ENCODE measurements at regions not wholly inside any gene's neighbourhood (a gene's known extent, or its start where the extent isn't known, plus 50 kb on each side); places are given as distances from the start of the nearest gene placed in this dataset.
A peak's percentile ranks its signal among the peaks of the same experiment; 100 is the strongest.

GRCh38 chr4:25563071-25563564 is 92.5 kb upstream of the SLC34A2 start:
- no peak overlapping the region for H3K9ac ChIP-seq (ENCODE audit: low read depth in 1 of 2, low read length in 2 of 2)
- H3K27me3 ChIP-seq (ENCODE audit: control insufficient read depth in 1 of 2, insufficient read depth in 2 of 2, low read length in 2 of 2) = no peaks in the 10 kb centered on the region
- H3K27ac ChIP-seq (ENCODE audit: low read depth, low read length) = no peak overlapping the region
- no peaks in the 10 kb centered on the region for H3K36me3 ChIP-seq (ENCODE audit: control insufficient read depth in 1 of 2, insufficient read depth in 2 of 2, low read length in 2 of 2)
- H3K4me1 ChIP-seq (ENCODE audit: control insufficient read depth in 1 of 2, insufficient read depth in 2 of 2, low read length in 2 of 2) = peaks cover 14 to 25% of the 10 kb centered on the region in 2 donors
- no peak overlapping the region for H3K4me3 ChIP-seq (ENCODE audit: low read depth in 1 of 2, low read length in 2 of 2)
- no peaks in the 10 kb centered on the region for H3K9me3 ChIP-seq (ENCODE audit: control insufficient read depth in 1 of 2, low read length in 2 of 2)

GRCh38 chr4:25564836-25565235 is 90.8 kb upstream of the SLC34A2 start:
- Histone ChIP-seq H3K27me3 (ENCODE audit: control insufficient read depth in 1 of 2, insufficient read depth in 2 of 2, low read length in 2 of 2) (no peaks in the 10 kb centered on the region), H3K9ac (ENCODE audit: low read depth in 1 of 2, low read length in 2 of 2) (no peak overlapping the region), H3K4me1 (ENCODE audit: control insufficient read depth in 1 of 2, insufficient read depth in 2 of 2, low read length in 2 of 2) (peaks cover 15 to 20% of the 10 kb centered on the region in 2 donors), H3K4me3 (ENCODE audit: low read depth in 1 of 2, low read length in 2 of 2) (no peak overlapping the region), H3K36me3 (ENCODE audit: control insufficient read depth in 1 of 2, insufficient read depth in 2 of 2, low read length in 2 of 2) (no peaks in the 10 kb centered on the region), H3K9me3 (ENCODE audit: control insufficient read depth in 1 of 2, low read length in 2 of 2) (no peaks in the 10 kb centered on the region), H3K27ac (ENCODE audit: low read depth, low read length) (no peak overlapping the region)

GRCh38 chr4:25567253-25567652 is 88.4 kb upstream of the SLC34A2 start:
- Histone ChIP-seq H3K4me3 (ENCODE audit: low read depth in 1 of 2, low read length in 2 of 2) (no peak overlapping the region), H3K27ac (ENCODE audit: low read depth, low read length) (no peak overlapping the region), H3K27me3 (ENCODE audit: control insufficient read depth in 1 of 2, insufficient read depth in 2 of 2, low read length in 2 of 2) (no peaks in the 10 kb centered on the region), H3K9ac (ENCODE audit: low read depth in 1 of 2, low read length in 2 of 2) (no peak overlapping the region), H3K4me1 (ENCODE audit: control insufficient read depth in 1 of 2, insufficient read depth in 2 of 2, low read length in 2 of 2) (peaks cover 25 to 30% of the 10 kb centered on the region in 2 donors), H3K9me3 (ENCODE audit: control insufficient read depth in 1 of 2, low read length in 2 of 2) (no peaks in the 10 kb centered on the region), H3K36me3 (ENCODE audit: control insufficient read depth in 1 of 2, insufficient read depth in 2 of 2, low read length in 2 of 2) (no peaks in the 10 kb centered on the region)

GRCh38 chr4:25569716-25570115 is 85.9 kb upstream of the SLC34A2 start:
- Histone ChIP-seq H3K27me3 (ENCODE audit: control insufficient read depth in 1 of 2, insufficient read depth in 2 of 2, low read length in 2 of 2) (no peaks in the 10 kb centered on the region), H3K36me3 (ENCODE audit: control insufficient read depth in 1 of 2, insufficient read depth in 2 of 2, low read length in 2 of 2) (no peaks in the 10 kb centered on the region), H3K9ac (ENCODE audit: low read depth in 1 of 2, low read length in 2 of 2) (no peak overlapping the region), H3K4me3 (ENCODE audit: low read depth in 1 of 2, low read length in 2 of 2) (peak overlapping the region in 1 of 2 donors; percentile 40), H3K27ac (ENCODE audit: low read depth, low read length) (no peak overlapping the region), H3K9me3 (ENCODE audit: control insufficient read depth in 1 of 2, low read length in 2 of 2) (no peaks in the 10 kb centered on the region), H3K4me1 (ENCODE audit: control insufficient read depth in 1 of 2, insufficient read depth in 2 of 2, low read length in 2 of 2) (peaks cover 17 to 27% of the 10 kb centered on the region in 2 donors)

GRCh38 chr4:25575611-25576010 is 80.0 kb upstream of the SLC34A2 start:
- no peak overlapping the region for H3K27ac ChIP-seq (ENCODE audit: low read depth, low read length)
- H3K36me3 ChIP-seq (ENCODE audit: control insufficient read depth in 1 of 2, insufficient read depth in 2 of 2, low read length in 2 of 2) = no peaks in the 10 kb centered on the region
- peaks cover 10 to 11% of the 10 kb centered on the region in 2 donors for H3K4me1 ChIP-seq (ENCODE audit: control insufficient read depth in 1 of 2, insufficient read depth in 2 of 2, low read length in 2 of 2)
- H3K4me3 ChIP-seq (ENCODE audit: low read depth in 1 of 2, low read length in 2 of 2) = no peak overlapping the region
- no peaks in the 10 kb centered on the region for H3K27me3 ChIP-seq (ENCODE audit: control insufficient read depth in 1 of 2, insufficient read depth in 2 of 2, low read length in 2 of 2)
- no peaks in the 10 kb centered on the region for H3K9me3 ChIP-seq (ENCODE audit: control insufficient read depth in 1 of 2, low read length in 2 of 2)
- H3K9ac ChIP-seq (ENCODE audit: low read depth in 1 of 2, low read length in 2 of 2) = no peak overlapping the region

- H3K9ac ChIP-seq (ENCODE audit: low read depth in 1 of 2, low read length in 2 of 2) = no peak overlapping the region
- no peak overlapping the region for H3K27ac ChIP-seq (ENCODE audit: low read depth, low read length)
- H3K9me3 ChIP-seq (ENCODE audit: control insufficient read depth in 1 of 2, low read length in 2 of 2) = no peaks in the 10 kb centered on the region
- no peak overlapping the region for H3K4me3 ChIP-seq (ENCODE audit: low read depth in 1 of 2, low read length in 2 of 2)
- H3K36me3 ChIP-seq (ENCODE audit: control insufficient read depth in 1 of 2, insufficient read depth in 2 of 2, low read length in 2 of 2) = no peaks in the 10 kb centered on the region
- peaks cover 10 to 13% of the 10 kb centered on the region in 2 donors for H3K4me1 ChIP-seq (ENCODE audit: control insufficient read depth in 1 of 2, insufficient read depth in 2 of 2, low read length in 2 of 2)
- H3K27me3 ChIP-seq (ENCODE audit: control insufficient read depth in 1 of 2, insufficient read depth in 2 of 2, low read length in 2 of 2) = no peaks in the 10 kb centered on the region
These were observed 77.2 kb upstream of the SLC34A2 start for GRCh38 chr4:25578432-25578831.

GRCh38 chr4:25580633-25581467 is 74.8 kb upstream of the SLC34A2 start:
- H3K27ac ChIP-seq (ENCODE audit: low read depth, low read length) = no peak overlapping the region
- H3K4me3 ChIP-seq (ENCODE audit: low read depth in 1 of 2, low read length in 2 of 2) = peak overlapping the region; percentile 25 to 33
- H3K36me3 ChIP-seq (ENCODE audit: control insufficient read depth in 1 of 2, insufficient read depth in 2 of 2, low read length in 2 of 2) = no peaks in the 10 kb centered on the region
- peaks cover 10 to 13% of the 10 kb centered on the region in 2 donors for H3K4me1 ChIP-seq (ENCODE audit: control insufficient read depth in 1 of 2, insufficient read depth in 2 of 2, low read length in 2 of 2)
- H3K9ac ChIP-seq (ENCODE audit: low read depth in 1 of 2, low read length in 2 of 2) = peak overlapping the region; percentile 29 to 32
- H3K9me3 ChIP-seq (ENCODE audit: control insufficient read depth in 1 of 2, low read length in 2 of 2) = no peaks in the 10 kb centered on the region
- no peaks in the 10 kb centered on the region for H3K27me3 ChIP-seq (ENCODE audit: control insufficient read depth in 1 of 2, insufficient read depth in 2 of 2, low read length in 2 of 2)

- Histone ChIP-seq H3K27ac (ENCODE audit: low read depth, low read length) (no peak overlapping the region), H3K4me3 (ENCODE audit: low read depth in 1 of 2, low read length in 2 of 2) (no peak overlapping the region), H3K27me3 (ENCODE audit: control insufficient read depth in 1 of 2, insufficient read depth in 2 of 2, low read length in 2 of 2) (no peaks in the 10 kb centered on the region), H3K36me3 (ENCODE audit: control insufficient read depth in 1 of 2, insufficient read depth in 2 of 2, low read length in 2 of 2) (no peaks in the 10 kb centered on the region), H3K4me1 (ENCODE audit: control insufficient read depth in 1 of 2, insufficient read depth in 2 of 2, low read length in 2 of 2) (peaks cover 4 to 6% of the 10 kb centered on the region in 2 donors), H3K9me3 (ENCODE audit: control insufficient read depth in 1 of 2, low read length in 2 of 2) (no peaks in the 10 kb centered on the region), H3K9ac (ENCODE audit: low read depth in 1 of 2, low read length in 2 of 2) (no peak overlapping the region)
These were observed 69.6 kb upstream of the SLC34A2 start for GRCh38 chr4:25585901-25586523.

- Histone ChIP-seq H3K27me3 (ENCODE audit: control insufficient read depth in 1 of 2, insufficient read depth in 2 of 2, low read length in 2 of 2) (no peaks in the 10 kb centered on the region), H3K27ac (ENCODE audit: low read depth, low read length) (no peak overlapping the region), H3K4me3 (ENCODE audit: low read depth in 1 of 2, low read length in 2 of 2) (no peak overlapping the region), H3K9me3 (ENCODE audit: control insufficient read depth in 1 of 2, low read length in 2 of 2) (no peaks in the 10 kb centered on the region), H3K36me3 (ENCODE audit: control insufficient read depth in 1 of 2, insufficient read depth in 2 of 2, low read length in 2 of 2) (no peaks in the 10 kb centered on the region), H3K9ac (ENCODE audit: low read depth in 1 of 2, low read length in 2 of 2) (no peak overlapping the region), H3K4me1 (ENCODE audit: control insufficient read depth in 1 of 2, insufficient read depth in 2 of 2, low read length in 2 of 2) (no peaks in the 10 kb centered on the region)
These were observed 67.4 kb upstream of the SLC34A2 start for GRCh38 chr4:25588206-25588605.

GRCh38 chr4:25590171-25590570 is 65.5 kb upstream of the SLC34A2 start:
- Histone ChIP-seq H3K9me3 (ENCODE audit: control insufficient read depth in 1 of 2, low read length in 2 of 2) (no peaks in the 10 kb centered on the region), H3K4me3 (ENCODE audit: low read depth in 1 of 2, low read length in 2 of 2) (no peak overlapping the region), H3K4me1 (ENCODE audit: control insufficient read depth in 1 of 2, insufficient read depth in 2 of 2, low read length in 2 of 2) (no peaks in the 10 kb centered on the region), H3K9ac (ENCODE audit: low read depth in 1 of 2, low read length in 2 of 2) (no peak overlapping the region), H3K36me3 (ENCODE audit: control insufficient read depth in 1 of 2, insufficient read depth in 2 of 2, low read length in 2 of 2) (no peaks in the 10 kb centered on the region), H3K27ac (ENCODE audit: low read depth, low read length) (no peak overlapping the region), H3K27me3 (ENCODE audit: control insufficient read depth in 1 of 2, insufficient read depth in 2 of 2, low read length in 2 of 2) (no peaks in the 10 kb centered on the region)

All from duodenal mucosa (tissue), 2 donors.